Spleen (tissue), 7 donors: ENCODE measurements at regions not wholly inside any gene's neighbourhood (a gene's known extent, or its start where the extent isn't known, plus 50 kb on each side); places are given as distances from the start of the nearest gene placed in this dataset.

Experiments
- CTCF ChIP-seq, 11 experiments: fragments of 200-600 bp in 7 of 11; fragments of 450-650 bp in 4 of 11; sonication (generic) in 4 of 11; IDR thresholded peaks in 8 of 11; conservative IDR thresholded peaks in 3 of 11; 1 replicate in 7 of 11; 2 replicates in 4 of 11; pipeline versions ENCODE4 v1.4.0 to v1.8.0; 2016 to 2021; ENCODE audit warnings: antibody characterized with exemption in 11 of 11, inconsistent platforms in 4 of 11, mild to moderate bottlenecking in 1 of 11
- POLR2A ChIP-seq, 3 donors: fragments of 450-650 bp; IDR thresholded peaks; one replicate each; pipeline ENCODE4 v1.5.1; 2017; ENCODE audit warnings: antibody characterized with exemption in 3 of 3, mild to moderate bottlenecking in 1 of 3
- POLR2AphosphoS5 ChIP-seq, 3 donors: sonication (generic); formaldehyde crosslinking; IDR thresholded peaks; one replicate each; pipeline ENCODE4 v1.5.1; 2017; ENCODE audit warnings: antibody characterized with exemption in 3 of 3
- donor health status: DM: no; HTN: no; CAD: no; lungs with moderate emphysema.
- donor health status: DM: no; HTN: no; CAD: no.
- donor health status: DM: no; HTN: no; CAD: no.

- TF ChIP-seq POLR2A (IDR thresholded peaks at IDR 0.05) (no peak), CTCF (IDR thresholded peaks at IDR 0.05 in 8 of 11, conservative IDR thresholded peaks at IDR 0.05 in 3 of 11) (no peak), POLR2AphosphoS5 (IDR thresholded peaks at IDR 0.05) (no peak)
Measured at GRCh38 chr16:64687123-64687522, 434.7 kb downstream of the CDH11 start.
